ENCODE measurements at regions not wholly inside any gene's neighbourhood (a gene's known extent, or its start where the extent isn't known, plus 50 kb on each side); places are given as distances from the start of the nearest gene placed in this dataset.
"Not testable (repeated sequence)": the region's sequence is repeated elsewhere in the genome, so short reads cannot be mapped to it uniquely, and the experiment has no call there.

DNA sequence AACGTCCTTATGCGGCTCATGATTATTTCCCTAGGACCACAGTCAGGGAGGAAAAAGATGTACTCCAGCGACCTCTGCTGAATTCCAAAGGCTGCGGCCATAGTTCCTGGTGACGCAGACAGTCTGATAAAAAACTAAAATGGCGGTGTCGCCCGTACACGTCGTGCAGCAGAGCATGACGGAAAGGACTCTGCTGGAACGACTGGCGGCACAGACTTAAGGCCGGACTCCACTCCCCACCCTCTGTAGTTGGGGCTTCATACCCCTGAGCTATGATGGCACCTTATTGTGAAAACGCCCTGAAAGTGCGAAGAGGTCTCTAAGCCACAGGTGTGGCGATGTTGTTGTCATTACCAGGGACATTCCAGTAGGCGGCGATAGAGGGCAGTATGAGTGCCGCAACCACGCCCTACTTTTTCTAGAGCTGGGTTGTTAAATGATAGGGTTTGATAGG, 90.0 kb upstream of the EDA2R start:
- H3K36me3 ChIP-seq = no peaks in the 10 kb centered on the region
- no peak overlapping the region for H3K27ac ChIP-seq
- no peaks in the 10 kb centered on the region for H3K27me3 ChIP-seq
- intact Hi-C loops (cut with DNase I) = loop anchor here (2.0 kb wide), 1 partner anchor 528 kb away; no protein-coding TSS in a partner anchor
- no peaks in the 10 kb centered on the region for H3K9me3 ChIP-seq
- H3K4me3 ChIP-seq = peak overlapping the region; percentile 47 to 59
- DNase-seq (ENCODE audit: low spot score in 2 of 2) = peak in 1 of 2 donors; percentile 68
- peak; percentile 40 to 71 (median 57) for TF ChIP-seq CTCF (IDR thresholded peaks at IDR 0.05)
- no peaks in the 10 kb centered on the region for H3K4me1 ChIP-seq

DNA sequence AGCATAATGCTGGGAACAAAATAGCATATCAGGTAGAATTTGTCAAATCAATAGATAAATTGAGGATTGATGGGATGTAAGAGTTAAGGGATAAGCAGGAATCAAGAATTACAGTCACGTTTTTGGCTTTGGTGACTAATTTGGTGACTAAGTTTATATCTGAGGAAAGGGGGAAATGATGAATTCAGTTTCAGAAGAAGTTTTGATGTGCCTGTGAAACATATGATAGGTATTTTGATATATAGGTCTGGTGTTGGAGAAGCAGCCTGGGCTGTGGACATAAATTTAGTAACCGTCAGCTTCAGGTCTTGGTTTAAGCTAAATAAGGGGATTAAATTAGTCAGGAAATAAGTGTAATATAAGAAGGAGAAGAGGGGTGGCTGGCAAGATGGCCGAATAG, 79.0 kb upstream of the EDA2R start:
- Histone ChIP-seq H3K27ac (no peak overlapping the region), H3K36me3 (no peaks in the 10 kb centered on the region), H3K4me1 (no peaks in the 10 kb centered on the region), H3K9me3 (no peaks in the 10 kb centered on the region), H3K4me3 (no peak overlapping the region), H3K27me3 (no peaks in the 10 kb centered on the region)
- DNase-seq (ENCODE audit: low spot score in 2 of 2) = no peak
- no peak for TF ChIP-seq CTCF (IDR thresholded peaks at IDR 0.05)
- intact Hi-C loops (cut with DNase I) = no loop called here

- Histone ChIP-seq H3K27ac (no peak overlapping the region), H3K4me3 (no peak overlapping the region), H3K4me1 (no peaks in the 10 kb centered on the region), H3K36me3 (no peaks in the 10 kb centered on the region), H3K9me3 (peaks cover 0 to 3% of the 10 kb centered on the region in 2 donors), H3K27me3 (no peaks in the 10 kb centered on the region)
- intact Hi-C loops (cut with DNase I) = no loop called here
- DNase-seq (ENCODE audit: low spot score in 2 of 2) = no peak
- no peak for TF ChIP-seq CTCF (IDR thresholded peaks at IDR 0.05)
These were observed 59.7 kb upstream of the EDA2R start for GRCh38 chrX:66698273-66699204.

DNA sequence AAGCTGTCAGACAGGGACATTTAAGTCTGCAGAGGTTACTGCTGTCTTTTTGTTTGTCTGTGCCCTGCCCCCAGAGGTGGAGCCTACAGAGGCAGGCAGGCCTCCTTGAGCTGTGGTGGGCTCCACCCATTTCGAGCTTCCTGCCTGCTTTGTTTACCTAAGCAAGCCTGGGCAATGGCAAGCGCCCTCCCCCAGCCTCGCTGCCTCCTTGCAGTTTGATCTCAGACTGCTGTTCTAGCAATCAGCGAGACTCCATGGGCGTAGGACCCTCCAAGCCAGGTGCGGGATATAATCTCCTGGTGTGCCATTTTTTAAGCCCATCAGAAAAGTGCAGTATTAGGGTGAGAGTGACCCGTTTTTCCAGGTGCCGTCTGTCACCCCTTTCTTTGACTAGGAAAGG, 53.6 kb upstream of the EDA2R start:
- H3K9me3 ChIP-seq; H3K4me3 ChIP-seq; DNase-seq (ENCODE audit: low spot score in 2 of 2); intact Hi-C loops (cut with DNase I); H3K27me3 ChIP-seq; H3K36me3 ChIP-seq; H3K27ac ChIP-seq; H3K4me1 ChIP-seq: not testable (repeated sequence)
